Left kidney (tissue), 1 donor: ENCODE measurements at regions not wholly inside any gene's neighbourhood (a gene's known extent, or its start where the extent isn't known, plus 50 kb on each side); places are given as distances from the start of the nearest gene placed in this dataset.
"Not testable (repeated sequence)": the region's sequence is repeated elsewhere in the genome, so short reads cannot be mapped to it uniquely, and the experiment has no call there.

Experiments
- DNase-seq: peaks from one replicate; pipeline ENCODE4 v3.0.0-alpha.2; 2013

DNA sequence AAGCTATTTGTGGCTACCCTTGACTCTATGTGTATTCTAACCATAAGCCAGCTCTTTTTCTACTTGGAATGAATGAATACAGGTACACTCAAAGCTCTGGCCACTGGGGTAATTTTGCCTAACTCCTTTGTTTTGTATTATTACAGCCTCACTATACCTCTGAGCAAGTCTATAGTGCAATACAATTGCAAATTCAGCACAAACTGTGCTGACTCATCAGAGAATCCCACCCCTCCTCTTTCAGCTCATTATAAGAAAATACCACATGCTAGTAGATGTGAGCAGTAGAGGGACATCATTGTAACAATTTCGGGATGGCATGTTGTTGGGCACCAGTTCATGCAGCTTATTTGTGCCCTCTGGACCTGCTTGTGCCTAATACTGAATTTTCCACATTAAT lies 1382.2 kb downstream of the SLITRK5 start:
- DNase-seq = no peak

- DNase-seq = no peak
Observed at GRCh38 chr13:89057274-89057673, 1386.1 kb downstream of the SLITRK5 start.

GRCh38 chr13:89057862-89058261 lies 1386.7 kb downstream of the SLITRK5 start:
- DNase-seq = no peak

GRCh38 chr13:89061821-89062220 lies 1390.7 kb downstream of the SLITRK5 start:
- DNase-seq = no peak

- DNase-seq = peak; percentile 51
Observed at GRCh38 chr13:89066868-89067466, 1395.8 kb downstream of the SLITRK5 start.

DNA sequence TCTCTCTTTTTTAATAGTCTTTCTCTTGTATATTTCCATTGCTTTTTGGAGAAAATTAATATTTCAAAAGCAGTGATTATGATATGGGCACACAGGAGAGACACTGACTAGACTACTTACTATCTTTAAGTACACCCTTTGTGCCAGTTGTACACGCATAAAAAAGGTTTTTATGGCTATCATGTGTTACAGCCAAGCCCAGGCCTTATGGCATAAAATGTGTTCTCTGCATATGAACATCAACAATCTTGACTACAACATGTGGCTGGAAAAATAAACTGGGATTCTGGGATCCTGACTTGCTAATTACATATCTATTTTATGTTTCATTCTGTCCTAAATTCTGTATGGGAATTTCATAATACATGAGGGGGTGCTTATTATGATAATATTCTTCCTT lies 1401.8 kb downstream of the SLITRK5 start:
- DNase-seq = no peak

DNA sequence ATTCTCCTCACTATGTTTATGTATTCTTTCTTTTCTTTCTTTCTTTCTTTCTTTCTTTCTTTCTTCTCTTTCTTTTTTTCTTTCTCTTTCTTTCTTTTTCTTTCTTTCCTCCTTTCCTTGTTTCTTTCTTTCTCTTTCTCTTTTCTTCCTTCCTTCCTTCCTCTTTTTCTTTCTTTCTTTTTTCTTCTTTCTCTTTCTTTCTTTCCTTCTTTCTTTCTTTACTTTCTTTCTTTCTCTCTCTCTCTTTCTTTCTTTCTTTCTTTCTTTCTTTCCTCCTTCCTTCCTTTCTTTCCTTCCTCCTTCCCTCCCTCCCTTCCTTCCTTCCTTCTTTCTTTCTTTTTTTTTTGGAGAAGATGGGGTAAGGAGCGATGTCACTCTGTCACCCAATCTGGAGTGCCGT lies 1405.5 kb downstream of the SLITRK5 start:
- DNase-seq = no peak

DNA sequence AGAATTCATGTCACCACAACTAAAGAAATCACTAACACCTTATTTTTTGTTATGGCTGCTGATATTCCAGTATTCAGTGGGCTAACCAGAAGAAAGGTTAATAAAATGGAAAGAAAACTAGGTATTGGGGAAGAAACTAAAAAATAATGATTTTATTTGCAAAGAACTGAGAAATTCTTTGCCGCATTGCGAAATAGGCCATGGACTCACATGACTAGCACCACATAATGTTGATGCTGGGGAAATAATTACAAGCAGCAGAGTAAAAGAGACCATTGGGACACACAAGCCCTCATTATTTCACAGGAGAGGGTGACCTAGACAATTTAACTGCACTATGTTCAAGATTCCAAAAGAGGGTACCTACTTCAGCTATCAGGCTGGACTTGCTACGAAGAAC lies 1411.5 kb downstream of the SLITRK5 start:
- no peak for DNase-seq

DNA sequence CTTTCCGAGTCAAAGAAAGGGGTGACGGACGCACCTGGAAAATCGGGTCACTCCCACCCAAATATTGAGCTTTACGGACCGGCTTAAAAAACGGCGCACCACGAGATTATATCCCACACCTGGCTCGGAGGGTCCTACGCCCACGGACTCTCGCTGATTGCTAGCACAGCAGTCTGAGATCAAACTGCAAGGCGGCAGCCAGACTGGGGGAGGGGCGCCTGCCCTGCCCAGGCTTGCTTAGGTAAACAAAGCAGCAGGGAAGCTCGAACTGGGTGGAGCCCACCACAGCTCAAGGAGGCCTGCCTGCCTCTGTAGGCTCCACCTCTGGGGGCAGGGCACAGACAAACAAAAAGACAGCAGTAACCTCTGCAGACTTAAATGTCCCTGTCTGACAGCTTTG lies 1416.9 kb downstream of the SLITRK5 start:
- DNase-seq = not testable (repeated sequence)

DNA sequence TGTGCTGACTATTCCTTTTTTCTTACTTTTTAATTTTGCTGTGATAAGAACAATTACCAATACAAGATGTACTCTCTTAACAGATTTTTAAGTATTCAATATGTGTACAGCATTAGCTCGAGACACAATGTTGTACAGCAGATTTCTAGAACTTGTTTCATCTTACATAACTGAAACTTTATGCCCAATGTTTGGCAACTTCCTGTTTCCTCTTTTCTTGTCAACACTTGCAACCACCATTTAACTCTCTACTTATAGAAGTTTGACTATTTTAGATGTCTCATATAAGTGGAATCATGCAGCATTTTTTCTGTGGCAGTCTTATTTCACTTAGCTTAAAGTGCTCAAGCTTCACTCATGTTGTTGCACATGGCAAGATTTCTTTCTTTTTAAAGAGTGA lies 1426.8 kb downstream of the SLITRK5 start:
- DNase-seq = no peak

GRCh38 chr13:89113744-89114143 lies 1442.6 kb downstream of the SLITRK5 start:
- no peak for DNase-seq

DNA sequence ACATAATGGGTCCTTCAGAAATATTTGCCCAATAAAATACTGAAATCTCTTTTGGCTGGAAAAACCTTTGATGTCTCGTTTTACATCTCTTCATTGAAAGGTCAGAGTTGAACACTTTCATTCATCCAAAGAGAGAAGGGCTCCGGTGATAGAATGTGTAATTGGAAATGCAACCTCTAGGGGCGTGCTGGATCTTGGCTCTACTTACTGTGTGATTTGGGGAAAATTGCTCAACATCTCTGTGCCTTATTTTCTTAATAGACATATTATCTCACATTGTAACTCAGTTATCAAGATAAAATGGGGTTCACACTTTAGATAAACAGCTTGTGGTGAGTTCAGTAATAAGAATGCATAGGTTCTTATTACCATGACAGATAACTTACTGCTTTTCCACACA lies 1444.1 kb downstream of the SLITRK5 start:
- DNase-seq = no peak

DNA sequence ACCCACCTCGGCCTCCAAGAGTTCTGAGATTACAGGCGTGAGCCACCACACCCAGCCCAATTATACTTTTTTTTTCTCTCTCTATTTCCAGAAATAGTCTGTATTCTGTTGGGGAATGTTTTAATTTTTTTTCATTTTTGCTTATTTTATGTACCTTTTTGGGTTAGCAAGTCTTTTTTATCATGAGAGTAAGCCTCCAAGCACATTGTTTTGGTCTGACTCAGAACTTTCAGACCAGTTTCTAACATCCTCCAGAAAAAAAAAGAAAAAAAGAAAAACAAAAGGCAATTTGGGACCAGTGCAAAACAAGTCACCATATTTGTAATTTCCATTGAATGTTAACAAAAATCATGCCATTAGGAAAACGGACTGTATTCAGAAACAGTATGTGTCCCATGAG lies 1465.5 kb downstream of the SLITRK5 start:
- no peak for DNase-seq

DNA sequence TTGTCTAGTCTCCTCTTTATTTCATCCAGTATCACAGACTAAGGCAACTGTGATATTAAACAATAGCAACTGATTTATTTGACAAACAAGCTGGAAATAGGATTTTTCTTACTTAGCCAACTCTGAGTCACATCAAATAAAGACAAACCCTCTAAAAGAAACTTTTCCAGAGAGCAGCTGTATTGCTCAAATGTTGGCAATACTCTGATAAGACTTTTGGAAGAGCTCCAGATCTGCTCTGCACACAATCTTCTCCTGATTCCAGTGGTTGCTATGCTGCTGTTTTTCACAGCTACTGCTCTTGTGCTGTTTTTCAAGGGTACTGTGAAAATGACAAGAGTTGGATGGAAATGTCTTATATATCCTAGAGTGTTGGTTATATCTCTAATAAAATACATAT lies 1479.2 kb downstream of the SLITRK5 start:
- no peak for DNase-seq

GRCh38 chr13:89153941-89154340 lies 1482.8 kb downstream of the SLITRK5 start:
- no peak for DNase-seq

- no peak for DNase-seq
Observed at GRCh38 chr13:89163096-89163495, 1491.9 kb downstream of the SLITRK5 start.

DNA sequence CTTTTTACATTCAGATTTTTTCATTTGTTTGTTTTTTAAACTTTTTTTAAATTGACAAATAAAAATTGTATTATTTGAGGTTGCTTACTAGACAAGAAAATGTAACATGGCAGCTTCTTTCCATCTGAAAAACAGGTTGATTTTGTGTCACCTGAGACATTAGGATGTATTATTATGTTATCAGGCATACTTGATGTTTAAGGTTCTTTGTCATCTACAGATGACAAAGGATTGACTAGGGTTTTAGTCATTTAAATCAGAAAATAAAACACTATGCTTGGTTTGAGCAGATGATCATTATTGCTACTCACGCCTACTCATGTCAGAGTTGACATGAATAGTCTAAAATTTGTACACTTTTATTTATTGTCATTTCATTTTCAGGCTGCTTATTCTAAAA lies 1494.5 kb downstream of the SLITRK5 start:
- DNase-seq = no peak

DNA sequence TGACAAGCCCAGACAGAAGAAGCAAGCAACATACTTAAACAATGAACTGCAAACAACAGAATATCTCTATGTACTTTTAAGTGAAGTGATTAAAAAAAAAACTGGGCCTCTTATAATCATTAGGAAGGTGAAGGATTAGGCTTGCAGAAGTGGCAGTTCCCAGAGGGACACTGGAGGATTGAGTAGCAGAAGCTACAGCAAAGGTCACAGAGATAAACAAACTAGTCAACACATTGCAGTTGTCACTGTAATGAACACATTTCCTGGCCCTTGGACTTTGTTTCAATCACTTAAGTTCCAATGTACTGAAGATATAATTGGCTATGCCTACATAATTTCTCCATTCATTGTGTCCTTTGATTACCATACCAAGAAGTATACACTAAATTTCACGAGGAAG lies 1498.8 kb downstream of the SLITRK5 start:
- no peak for DNase-seq

- no peak for DNase-seq
Observed at GRCh38 chr13:89181041-89181440, 1509.9 kb downstream of the SLITRK5 start.

- no peak for DNase-seq
Observed at GRCh38 chr13:89199138-89199537, 1528.0 kb downstream of the SLITRK5 start.

GRCh38 chr13:89204435-89204834 lies 1533.3 kb downstream of the SLITRK5 start:
- no peak for DNase-seq

DNA sequence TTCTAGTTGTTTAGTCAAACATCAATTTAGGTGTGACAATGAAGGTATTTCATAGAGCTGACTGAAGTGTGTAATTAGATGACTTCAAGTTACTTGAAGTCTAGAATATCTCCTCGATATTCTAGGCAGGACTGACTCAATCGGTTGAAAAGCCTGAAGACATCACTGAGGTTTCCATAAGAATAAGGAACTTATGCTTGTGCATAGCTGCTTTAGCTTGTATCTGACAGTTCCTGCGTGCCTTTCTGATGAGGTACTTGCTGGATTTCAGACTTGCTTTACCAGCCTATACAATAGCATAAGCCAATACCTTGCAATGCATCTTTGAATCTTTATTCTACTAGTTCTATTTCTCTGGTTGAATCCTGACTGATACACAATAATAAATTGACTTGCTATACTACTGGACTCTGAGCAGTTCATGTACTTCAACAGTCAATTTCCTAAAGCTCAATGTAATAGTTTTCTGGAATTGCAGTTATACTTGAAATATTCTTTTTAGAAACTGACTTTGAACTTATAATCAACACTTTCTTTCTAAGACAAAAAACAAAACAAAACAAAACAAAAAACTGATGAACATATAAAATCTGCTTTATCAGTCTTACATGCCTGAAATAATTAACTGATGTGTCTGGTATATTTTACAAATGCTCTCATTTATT lies 1534.8 kb downstream of the SLITRK5 start:
- DNase-seq = no peak

DNA sequence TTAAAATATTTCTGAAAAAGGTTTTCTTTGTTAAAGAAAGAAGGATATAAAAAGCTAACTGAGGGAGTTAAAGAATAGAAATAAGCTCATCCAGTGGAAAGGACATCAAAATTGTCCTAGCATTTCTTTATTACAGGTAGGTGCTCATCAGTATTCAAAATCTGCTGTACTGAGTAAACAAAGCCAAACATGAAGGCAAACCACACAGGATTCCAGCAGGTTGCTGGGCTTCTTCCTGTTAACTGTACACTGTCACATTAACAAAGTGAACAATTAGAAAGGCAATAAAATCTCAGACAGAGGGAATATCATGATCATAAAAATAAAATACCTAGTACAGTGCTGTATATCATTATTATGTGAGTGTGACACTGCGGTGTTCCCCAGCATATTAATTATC lies 1541.0 kb downstream of the SLITRK5 start:
- DNase-seq = no peak

DNA sequence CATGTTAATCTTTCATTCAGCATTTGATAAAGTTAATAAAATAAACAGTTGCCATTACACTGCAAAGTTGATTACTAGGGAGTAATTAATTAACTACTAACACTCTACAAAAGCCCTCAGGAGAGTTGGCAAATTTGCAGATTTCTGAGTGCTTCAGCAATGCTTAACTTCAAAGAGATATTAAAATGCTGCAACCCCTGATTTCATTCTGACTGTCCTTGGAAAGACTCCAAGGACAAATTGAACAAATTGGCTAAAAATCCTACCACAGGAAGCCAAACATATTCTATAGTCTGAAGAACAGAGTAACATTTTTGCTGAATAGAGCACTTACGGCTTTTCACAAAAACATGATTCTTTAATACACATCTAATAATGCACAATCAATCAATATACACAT lies 1543.0 kb downstream of the SLITRK5 start:
- DNase-seq = no peak
